ENCODE measurements at regions not wholly inside any gene's neighbourhood (a gene's known extent, or its start where the extent isn't known, plus 50 kb on each side); places are given as distances from the start of the nearest gene placed in this dataset.

- Histone ChIP-seq H3K27me3 (peaks cover 0 to 7% of the 10 kb centered on the region in 2 donors), H3K27ac (no peak overlapping the region), H3K9me3 (no peaks in the 10 kb centered on the region), H3K4me1 (no peaks in the 10 kb centered on the region), H3K36me3 (no peaks in the 10 kb centered on the region), H3K4me3 (no peak overlapping the region)
- no peak for ATAC-seq
- no peak for DNase-seq
- TF ChIP-seq CTCF (IDR thresholded peaks at IDR 0.05): no peak
- intact Hi-C loops (cut with DNase I): no loop called here
Observed at GRCh38 chr3:139225548-139225947, 118.3 kb upstream of the MRPS22 start.

DNA sequence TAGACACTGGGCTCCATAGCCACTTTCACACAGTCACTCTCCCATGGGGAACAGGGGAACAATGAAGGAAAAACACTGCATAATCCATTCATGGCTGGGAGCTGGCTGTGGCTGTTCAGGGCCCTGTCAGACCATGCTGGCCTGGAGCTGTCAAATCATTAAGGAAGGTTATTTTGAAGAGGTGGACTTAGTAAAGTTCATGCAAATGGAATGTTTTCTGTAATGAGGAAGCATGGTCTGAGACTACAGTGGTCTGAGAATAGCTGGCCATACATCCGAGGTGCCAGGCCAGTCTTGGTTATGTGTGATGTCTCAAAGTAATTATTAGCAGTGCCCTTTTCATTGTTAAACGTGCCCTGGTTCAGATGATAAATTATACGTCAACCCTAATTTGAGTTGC is 117.1 kb upstream of the MRPS22 start:
- no peak for TF ChIP-seq CTCF (IDR thresholded peaks at IDR 0.05)
- H3K27ac ChIP-seq: no peak overlapping the region
- H3K9me3 ChIP-seq: no peaks in the 10 kb centered on the region
- no peak for ATAC-seq
- DNase-seq: no peak
- H3K4me1 ChIP-seq: no peaks in the 10 kb centered on the region
- intact Hi-C loops (cut with DNase I): no loop called here
- no peaks in the 10 kb centered on the region for H3K36me3 ChIP-seq
- peaks cover 0 to 5% of the 10 kb centered on the region in 2 donors for H3K27me3 ChIP-seq
- no peak overlapping the region for H3K4me3 ChIP-seq

GRCh38 chr3:139227165-139227564 is 116.7 kb upstream of the MRPS22 start:
- no peak for TF ChIP-seq CTCF (IDR thresholded peaks at IDR 0.05)

DNA sequence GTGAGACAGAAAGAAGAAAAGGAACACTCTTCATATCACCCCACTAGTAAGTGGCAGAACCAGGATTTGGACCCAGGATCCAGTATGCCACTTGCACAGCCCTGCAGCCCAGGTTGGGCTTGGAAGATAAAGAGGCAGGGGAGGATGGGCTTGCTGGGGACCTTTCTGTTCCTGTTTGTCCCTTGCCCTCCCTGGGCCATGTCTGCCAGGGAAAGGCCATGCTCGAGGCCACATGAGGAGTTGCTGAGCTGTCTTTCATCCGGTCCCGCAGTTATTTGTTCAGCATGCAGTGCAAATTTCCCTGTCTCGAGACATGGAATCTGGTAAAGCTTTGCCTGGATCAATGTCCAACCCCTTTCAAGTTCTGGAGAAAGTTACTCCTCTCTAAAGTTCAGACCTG is 116.0 kb upstream of the MRPS22 start:
- no peak for TF ChIP-seq CTCF (IDR thresholded peaks at IDR 0.05)
- Histone ChIP-seq H3K27me3 (no peaks in the 10 kb centered on the region), H3K36me3 (no peaks in the 10 kb centered on the region), H3K27ac (no peak overlapping the region), H3K9me3 (no peaks in the 10 kb centered on the region), H3K4me1 (no peaks in the 10 kb centered on the region), H3K4me3 (no peak overlapping the region)
- intact Hi-C loops (cut with DNase I): no loop called here
- ATAC-seq (no peak), DNase-seq (no peak)

More at GRCh38 chr3:139227165-139227564, 116.7 kb upstream of the MRPS22 start:
- no peak overlapping the region for H3K27ac ChIP-seq
- no peak overlapping the region for H3K4me3 ChIP-seq
- H3K9me3 ChIP-seq: no peaks in the 10 kb centered on the region
- H3K36me3 ChIP-seq: no peaks in the 10 kb centered on the region
- H3K4me1 ChIP-seq: no peaks in the 10 kb centered on the region
- DNase-seq (peak in 1 of 4 donors; percentile 16), ATAC-seq (peak; percentile 25)
- intact Hi-C loops (cut with DNase I): no loop called here
- peaks cover 0 to under 1% of the 10 kb centered on the region in 2 donors for H3K27me3 ChIP-seq

DNA sequence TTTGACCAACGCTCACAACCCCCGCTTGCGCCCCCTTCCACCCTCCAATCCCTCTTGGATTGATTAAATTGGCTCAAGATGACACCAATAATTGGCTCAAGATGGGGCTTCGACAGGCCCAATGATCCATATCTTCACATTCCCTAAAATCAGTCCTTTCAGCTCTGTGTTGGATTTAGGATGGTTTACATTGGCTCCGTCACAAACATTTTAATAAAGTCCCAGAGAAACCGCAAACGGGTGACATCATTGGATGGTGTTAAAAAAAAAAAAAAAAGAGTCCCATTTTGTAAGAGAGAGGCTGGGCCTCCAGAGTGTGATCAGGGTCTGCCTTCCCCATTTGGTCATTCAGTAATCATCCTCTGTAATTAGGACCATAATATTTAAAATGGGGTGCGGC is 113.4 kb upstream of the MRPS22 start:
- ATAC-seq (no peak), DNase-seq (no peak)
- Histone ChIP-seq H3K27me3 (no peaks in the 10 kb centered on the region), H3K27ac (no peak overlapping the region), H3K4me3 (no peak overlapping the region), H3K4me1 (no peaks in the 10 kb centered on the region), H3K36me3 (no peaks in the 10 kb centered on the region), H3K9me3 (no peaks in the 10 kb centered on the region)
- intact Hi-C loops (cut with DNase I): no loop called here
- TF ChIP-seq CTCF (IDR thresholded peaks at IDR 0.05): no peak

Measured in left lung (tissue), 4 donors.